ENCODE measurements at regions not wholly inside any gene's neighbourhood (a gene's known extent, or its start where the extent isn't known, plus 50 kb on each side); places are given as distances from the start of the nearest gene placed in this dataset.

- TF ChIP-seq CTCF (IDR thresholded peaks at IDR 0.05; ENCODE audit: control extremely low read depth in 1 of 3, insufficient read depth in 1 of 3, low read depth in 1 of 3, low read length in 3 of 3) (no peak), POLR2AphosphoS5 (IDR thresholded peaks at IDR 0.05; ENCODE audit: low read depth, low read length) (no peak), POLR2A (IDR thresholded peaks at IDR 0.05; ENCODE audit: control extremely low read depth in 1 of 2, low read depth in 2 of 2, low read length in 2 of 2) (no peak), KDM5A (IDR thresholded peaks at IDR 0.05; ENCODE audit: low read length) (no peak), TAF1 (IDR thresholded peaks at IDR 0.05; ENCODE audit: low read depth, low read length) (no peak), RFX5 (IDR thresholded peaks at IDR 0.05; ENCODE audit: borderline replicate concordance, low read depth, low read length) (no peak), BCL11A (IDR thresholded peaks at IDR 0.05; ENCODE audit: low read depth in 2 of 2, low read length in 2 of 2) (no peak)
Observed at GRCh38 chr2:39568561-39569006, 97.1 kb upstream of the TMEM178A start.

All from H1 (cell line).